Esophagus squamous epithelium (tissue), 5 donors: ENCODE measurements at regions not wholly inside any gene's neighbourhood (a gene's known extent, or its start where the extent isn't known, plus 50 kb on each side); places are given as distances from the start of the nearest gene placed in this dataset.

Experiments
- DNase-seq: peaks from one replicate; lab custom pipeline; 2025; lab: John Stamatoyannopoulos, UW
- H3K27ac ChIP-seq, 4 donors: fragments of 200-600 bp; sonication (generic); one replicate each; pipeline ENCODE4 v1.5.1; 2016 to 2019; ENCODE audit warnings: mild to moderate bottlenecking in 1 of 4
- H3K27me3 ChIP-seq, 4 donors: fragments of 200-600 bp; sonication (generic); 1 replicate in 3 of 4; 2 replicates in 1 of 4; pipeline versions ENCODE4 v1.5.1 to v1.6.0; 2017 to 2021; ENCODE audit warnings: antibody characterized with exemption in 1 of 4
- H3K36me3 ChIP-seq, 3 donors: fragments of 200-600 bp; sonication (generic); one replicate each; pipeline ENCODE4 v1.5.1; 2016 to 2019
- H3K4me1 ChIP-seq, 3 donors: fragments of 200-600 bp; sonication (generic); one replicate each; pipeline ENCODE4 v1.5.1; 2017 to 2019
- H3K4me3 ChIP-seq, 4 donors: fragments of 200-600 bp; sonication (generic); 1 replicate in 3 of 4; 2 replicates in 1 of 4; pipeline ENCODE4 v1.5.1; 2016 to 2019; ENCODE audit warnings: mild to moderate bottlenecking in 2 of 4, moderate library complexity in 1 of 4
- H3K9me3 ChIP-seq, 3 donors: fragments of 200-600 bp; sonication (generic); one replicate each; pipeline ENCODE4 v1.5.1; 2016 to 2019
- POLR2A ChIP-seq, 4 donors: fragments of 450-650 bp; IDR thresholded peaks; one replicate each; pipeline ENCODE4 v1.6.1; 2017; ENCODE audit warnings: antibody characterized with exemption in 4 of 4, mild to moderate bottlenecking in 4 of 4, moderate library complexity in 3 of 4
- WGBS, 2 donors: methylation state at CpG; one replicate each; pipeline ENCODE4 v1.1.5; 2018; 5-methylcytosine and 5-hydroxymethylcytosine counted together
- intact Hi-C: fragments of 100-400 bp; cut with DNase I; formaldehyde crosslinking; loops from one replicate; pipeline ENCODE4 v1.15.0; 2022
- TF ChIP-seq, protein P1 (sequence below), 6 experiments: fragments of 450-650 bp in 4 of 6; fragments of 200-600 bp in 2 of 6; sonication (generic) in 2 of 6; IDR thresholded peaks; one replicate each; pipeline ENCODE4 v1.5.1; 2016 to 2019; ENCODE audit warnings: antibody characterized with exemption in 6 of 6, mild to moderate bottlenecking in 4 of 6, moderate library complexity in 4 of 6
- donor health status: DM: yes; HTN: yes; CAD: no.

DNA sequence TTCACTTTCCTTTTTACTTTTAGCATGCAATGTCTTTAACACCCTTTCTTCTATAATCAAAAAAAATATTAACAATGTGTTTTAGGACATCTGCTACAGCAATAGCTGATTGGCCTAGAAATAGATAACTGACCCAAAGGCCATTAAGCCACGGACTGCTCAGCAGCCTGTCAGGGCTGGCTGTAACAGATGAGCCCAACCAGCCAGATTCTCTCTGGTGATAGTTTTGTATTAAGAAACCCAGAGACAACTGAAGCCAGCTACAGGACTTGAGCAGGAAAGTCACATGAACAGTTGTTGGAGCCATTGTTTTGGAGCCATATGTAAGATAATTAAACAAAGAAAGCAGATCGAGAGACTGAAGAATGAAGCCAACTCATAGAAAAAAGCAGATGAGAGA lies 80.3 kb downstream of the DDIT4L start:
- TF ChIP-seq POLR2A (IDR thresholded peaks at IDR 0.05): no peak
- no peak for DNase-seq
- Histone ChIP-seq H3K4me1 (no peaks in the 10 kb centered on the region), H3K4me3 (no peak overlapping the region), H3K27ac (no peak overlapping the region), H3K36me3 (no peaks in the 10 kb centered on the region), H3K9me3 (no peaks in the 10 kb centered on the region), H3K27me3 (no peaks in the 10 kb centered on the region)
- intact Hi-C loops: no loop called here
- WGBS, 2 donors: 54 to 81% methylated on average over 2 of the region's 2 CpGs

DNA sequence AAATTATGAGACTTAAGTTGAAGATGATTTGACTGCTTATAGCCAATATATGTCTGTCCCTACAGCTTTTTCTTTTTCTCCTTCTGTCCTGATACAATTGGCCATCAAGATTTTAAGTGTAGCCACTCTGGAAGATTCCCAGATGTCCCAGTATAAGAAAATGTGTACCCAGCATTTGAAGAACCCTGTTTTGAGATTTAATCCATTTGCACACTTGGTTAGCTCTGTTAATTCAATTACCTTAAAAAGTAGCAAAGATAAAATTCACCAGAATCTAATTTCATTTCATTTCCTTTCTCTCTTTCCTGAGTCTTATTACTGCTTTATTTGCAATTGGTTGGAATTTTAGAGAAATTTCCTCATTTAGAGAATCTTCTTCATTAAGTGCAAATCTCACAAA lies 81.4 kb downstream of the DDIT4L start:
- no peaks in the 10 kb centered on the region for H3K36me3 ChIP-seq
- no peak for TF ChIP-seq POLR2A (IDR thresholded peaks at IDR 0.05)
- TF ChIP-seq, protein P1, sequence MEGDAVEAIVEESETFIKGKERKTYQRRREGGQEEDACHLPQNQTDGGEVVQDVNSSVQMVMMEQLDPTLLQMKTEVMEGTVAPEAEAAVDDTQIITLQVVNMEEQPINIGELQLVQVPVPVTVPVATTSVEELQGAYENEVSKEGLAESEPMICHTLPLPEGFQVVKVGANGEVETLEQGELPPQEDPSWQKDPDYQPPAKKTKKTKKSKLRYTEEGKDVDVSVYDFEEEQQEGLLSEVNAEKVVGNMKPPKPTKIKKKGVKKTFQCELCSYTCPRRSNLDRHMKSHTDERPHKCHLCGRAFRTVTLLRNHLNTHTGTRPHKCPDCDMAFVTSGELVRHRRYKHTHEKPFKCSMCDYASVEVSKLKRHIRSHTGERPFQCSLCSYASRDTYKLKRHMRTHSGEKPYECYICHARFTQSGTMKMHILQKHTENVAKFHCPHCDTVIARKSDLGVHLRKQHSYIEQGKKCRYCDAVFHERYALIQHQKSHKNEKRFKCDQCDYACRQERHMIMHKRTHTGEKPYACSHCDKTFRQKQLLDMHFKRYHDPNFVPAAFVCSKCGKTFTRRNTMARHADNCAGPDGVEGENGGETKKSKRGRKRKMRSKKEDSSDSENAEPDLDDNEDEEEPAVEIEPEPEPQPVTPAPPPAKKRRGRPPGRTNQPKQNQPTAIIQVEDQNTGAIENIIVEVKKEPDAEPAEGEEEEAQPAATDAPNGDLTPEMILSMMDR (IDR thresholded peaks at IDR 0.05): no peak
- no peaks in the 10 kb centered on the region for H3K9me3 ChIP-seq
- H3K4me1 ChIP-seq: no peaks in the 10 kb centered on the region
- H3K27me3 ChIP-seq: no peaks in the 10 kb centered on the region
- no peak overlapping the region for H3K4me3 ChIP-seq
- H3K27ac ChIP-seq: no peak overlapping the region
- DNase-seq: no peak
- intact Hi-C loops: no loop called here

DNA sequence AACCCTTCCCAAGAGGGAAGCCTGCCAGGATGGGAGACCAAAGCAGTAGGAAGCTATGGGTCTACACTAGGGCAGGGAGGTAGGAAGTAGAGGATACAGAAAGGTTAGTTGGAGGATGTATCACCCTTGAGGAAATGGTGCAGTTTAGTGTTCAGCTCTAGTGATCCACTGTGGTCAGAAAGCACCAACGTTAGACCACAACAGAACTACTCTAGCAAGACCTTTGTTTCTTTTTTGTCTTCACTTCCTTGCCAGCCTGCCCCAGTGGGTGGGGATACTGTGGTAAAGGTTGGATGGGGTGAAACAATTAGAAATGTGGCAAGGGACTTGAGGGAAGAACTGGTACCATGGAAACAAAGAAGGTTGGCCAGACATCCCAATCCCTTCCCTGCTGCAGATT lies 83.3 kb downstream of the DDIT4L start:
- no peak for DNase-seq
- intact Hi-C loops: no loop called here
- Histone ChIP-seq H3K4me3 (no peak overlapping the region), H3K36me3 (no peaks in the 10 kb centered on the region), H3K27me3 (no peaks in the 10 kb centered on the region), H3K9me3 (no peaks in the 10 kb centered on the region), H3K27ac (no peak overlapping the region), H3K4me1 (no peaks in the 10 kb centered on the region)
- TF ChIP-seq, protein P1 (IDR thresholded peaks at IDR 0.05): no peak
- TF ChIP-seq POLR2A (IDR thresholded peaks at IDR 0.05): no peak
- WGBS, 2 donors: 35 to 50% methylated on average over 1 of the region's 1 CpG

DNA sequence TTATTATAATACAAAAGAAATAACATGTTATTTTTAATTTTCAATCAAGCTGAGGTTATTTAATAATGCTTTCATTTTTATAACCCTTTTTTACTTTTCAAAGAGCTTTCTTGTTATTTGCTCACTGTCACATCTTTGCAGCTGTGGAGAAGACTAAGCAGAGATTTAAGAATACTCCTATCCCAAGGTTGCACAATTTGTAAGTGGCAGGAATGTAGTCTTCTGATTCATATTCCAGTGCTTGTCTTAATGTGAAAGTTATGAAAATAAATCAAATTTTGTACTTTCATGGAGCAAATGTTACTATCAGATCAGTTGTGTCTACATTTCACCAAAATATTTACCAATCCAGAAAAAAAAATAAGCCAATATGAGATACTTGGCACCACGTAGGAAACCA lies 86.6 kb downstream of the DDIT4L start:
- no peak overlapping the region for H3K27ac ChIP-seq
- TF ChIP-seq POLR2A (IDR thresholded peaks at IDR 0.05): no peak
- TF ChIP-seq, protein P1 (IDR thresholded peaks at IDR 0.05): no peak
- H3K27me3 ChIP-seq: no peaks in the 10 kb centered on the region
- H3K4me1 ChIP-seq: no peaks in the 10 kb centered on the region
- no peaks in the 10 kb centered on the region for H3K36me3 ChIP-seq
- WGBS, 2 donors: 44 to 59% methylated on average over 1 of the region's 1 CpG
- no peaks in the 10 kb centered on the region for H3K9me3 ChIP-seq
- no peak overlapping the region for H3K4me3 ChIP-seq
- intact Hi-C loops: no loop called here
- DNase-seq: no peak

DNA sequence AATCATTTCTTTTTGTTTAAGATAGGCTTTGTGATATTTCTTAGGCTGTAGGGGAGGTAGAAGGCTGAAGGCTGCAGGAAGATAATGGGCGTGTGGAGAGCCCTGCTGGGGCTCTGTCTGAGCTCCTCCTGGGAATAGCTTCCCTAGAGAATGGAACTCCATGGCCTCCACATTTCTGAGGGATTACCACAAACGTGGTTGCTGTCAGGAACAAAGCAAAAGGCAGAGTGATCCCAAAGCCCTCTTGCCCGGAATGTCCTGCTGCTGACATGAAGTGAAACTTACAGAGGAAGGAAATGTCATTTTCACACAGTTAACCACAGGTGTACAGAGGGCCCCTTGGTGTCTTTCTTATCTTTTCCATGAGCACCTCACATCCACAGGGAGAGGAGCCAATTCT lies 89.3 kb downstream of the DDIT4L start:
- intact Hi-C loops: no loop called here
- no peak for DNase-seq
- Histone ChIP-seq H3K27me3 (no peaks in the 10 kb centered on the region), H3K4me1 (peaks cover 0 to 2% (median under 1%) of the 10 kb centered on the region in 3 donors), H3K27ac (no peak overlapping the region), H3K4me3 (no peak overlapping the region), H3K9me3 (no peaks in the 10 kb centered on the region), H3K36me3 (no peaks in the 10 kb centered on the region)
- 31 to 36% methylated on average over 3 of the region's 3 CpGs for WGBS, 2 donors
- TF ChIP-seq, protein P1 (IDR thresholded peaks at IDR 0.05): no peak
- no peak for TF ChIP-seq POLR2A (IDR thresholded peaks at IDR 0.05)

DNA sequence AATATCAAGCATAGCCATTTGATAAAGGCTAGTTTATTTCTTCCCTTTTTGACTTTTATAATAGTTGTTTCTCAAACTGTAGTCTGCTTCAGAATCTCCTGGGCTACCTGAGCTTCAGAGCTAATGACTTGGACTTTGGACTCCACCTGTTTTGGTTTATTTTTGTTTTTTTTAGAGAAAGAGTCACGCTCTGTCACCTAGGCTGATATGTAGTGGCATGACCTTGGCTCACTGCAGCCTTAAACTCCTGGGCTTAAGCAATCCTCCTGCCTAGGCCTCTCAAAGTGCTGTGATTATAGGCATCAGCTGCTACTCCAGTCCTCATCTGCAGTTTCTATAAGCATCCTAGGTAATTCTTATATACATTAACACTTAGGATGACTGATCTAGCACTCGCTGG lies 90.5 kb downstream of the DDIT4L start:
- no peak for DNase-seq
- peaks cover 0 to 7% (median 4%) of the 10 kb centered on the region in 3 donors for H3K4me1 ChIP-seq
- no peaks in the 10 kb centered on the region for H3K27me3 ChIP-seq
- no peaks in the 10 kb centered on the region for H3K9me3 ChIP-seq
- intact Hi-C loops: no loop called here
- no peak overlapping the region for H3K4me3 ChIP-seq
- TF ChIP-seq, protein P1 (IDR thresholded peaks at IDR 0.05): no peak
- TF ChIP-seq POLR2A (IDR thresholded peaks at IDR 0.05): no peak
- 89% methylated on average over 2 of the region's 2 CpGs for WGBS, 2 donors
- H3K36me3 ChIP-seq: no peaks in the 10 kb centered on the region
- H3K27ac ChIP-seq: no peak overlapping the region
